ENCODE measurements at regions not wholly inside any gene's neighbourhood (a gene's known extent, or its start where the extent isn't known, plus 50 kb on each side); places are given as distances from the start of the nearest gene placed in this dataset.

DNA sequence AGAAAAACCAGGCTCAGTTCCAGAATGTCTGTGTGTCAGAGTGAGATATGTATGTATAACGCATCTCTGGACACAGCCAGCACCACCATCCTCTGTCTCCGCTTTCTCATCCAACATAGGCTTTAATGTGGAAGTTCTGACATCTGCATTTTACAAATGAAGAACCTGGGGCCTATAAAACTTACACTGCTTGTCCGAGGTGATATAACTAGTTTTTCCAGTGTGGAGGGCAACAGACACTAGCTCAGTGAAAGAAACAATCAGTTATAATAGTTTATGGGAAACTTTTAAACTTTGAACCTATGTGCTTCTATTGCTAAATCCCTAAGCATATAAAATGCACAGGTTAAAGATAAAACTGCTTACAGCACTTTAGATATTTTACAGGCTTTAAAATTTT lies 208.7 kb downstream of the CRPPA start:
- DNase-seq, result no peak

DNA sequence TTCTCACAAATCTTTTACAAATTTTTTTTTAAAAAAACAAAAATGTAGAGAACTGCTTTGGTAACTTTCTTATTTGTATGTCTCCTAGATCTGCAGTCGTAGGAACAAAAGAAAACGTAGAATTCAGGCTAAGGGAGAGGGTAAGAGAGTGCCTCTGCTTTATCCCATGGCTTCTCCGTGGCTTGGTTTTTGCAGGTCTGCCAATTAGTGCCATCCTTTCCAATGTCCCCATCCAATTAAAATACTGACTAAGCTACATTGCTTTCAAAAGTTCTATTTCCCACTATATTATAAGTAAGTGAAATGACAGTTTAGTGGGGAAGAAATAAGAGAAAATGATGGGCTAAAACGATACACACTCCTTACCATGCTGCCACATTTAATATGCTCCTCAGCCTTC lies 209.3 kb downstream of the CRPPA start:
- DNase-seq, result no peak

DNA sequence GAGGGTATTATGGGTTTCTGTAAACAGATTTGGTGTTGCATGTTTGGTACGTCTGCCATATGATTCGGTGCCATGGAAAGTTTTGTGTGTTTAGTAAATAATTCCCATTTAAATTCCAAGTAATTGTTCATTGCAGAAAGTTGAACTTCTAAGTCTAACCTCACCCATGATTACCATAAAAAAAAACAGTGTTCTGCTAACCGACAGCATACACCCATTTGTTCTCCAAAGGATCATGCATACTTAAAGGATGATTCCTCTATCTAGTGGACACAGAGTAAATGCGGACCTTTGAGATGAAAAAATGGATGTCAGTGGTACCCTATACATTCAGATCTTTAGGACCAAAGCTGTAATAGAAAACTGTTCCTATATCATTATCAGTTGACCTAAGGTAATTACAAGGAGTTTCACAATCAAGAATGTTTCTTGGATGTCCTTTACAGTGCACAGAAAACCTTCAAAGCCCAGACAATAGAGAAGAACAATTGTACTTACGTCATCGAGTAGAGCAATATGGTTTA lies 209.9 kb downstream of the CRPPA start:
- no peak for DNase-seq

DNA sequence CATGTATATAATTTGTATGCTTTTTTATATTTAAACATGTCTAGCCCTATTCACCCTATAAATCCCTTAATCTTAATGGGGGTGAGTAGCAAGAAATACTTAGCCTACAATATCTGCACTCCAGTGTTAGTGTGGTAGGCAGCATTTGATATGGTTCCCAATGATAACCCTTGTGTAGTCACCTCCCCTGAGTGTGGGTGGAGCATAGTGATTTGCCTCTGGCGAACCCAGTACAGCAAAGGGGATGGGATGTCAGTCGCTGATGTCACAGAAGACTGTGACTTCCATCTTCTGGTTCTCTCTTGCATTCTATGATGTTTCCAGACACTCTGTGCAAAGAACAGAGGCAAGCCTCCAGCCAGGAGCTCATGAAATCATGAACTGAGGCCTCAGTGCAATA lies 211.2 kb downstream of the CRPPA start:
- DNase-seq, result no peak

DNA sequence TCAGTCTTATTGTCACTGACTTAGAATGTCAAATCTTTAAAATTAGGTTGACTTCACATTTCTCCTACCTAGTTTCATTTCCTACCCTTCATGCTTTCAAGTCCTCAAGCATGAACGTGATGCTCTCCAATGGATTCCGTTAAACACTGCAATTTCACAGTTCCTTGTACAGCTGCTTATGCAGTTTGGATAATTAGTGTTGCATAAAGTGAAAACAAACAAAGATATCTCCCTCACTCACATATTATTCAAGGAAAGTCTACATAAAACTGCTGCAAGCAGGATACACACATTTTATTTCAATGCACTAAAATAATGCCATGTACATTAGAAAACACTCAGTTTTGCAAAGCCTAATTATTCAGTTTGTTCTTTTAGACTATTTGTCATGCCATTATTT lies 214.0 kb downstream of the CRPPA start:
- DNase-seq, result no peak

DNA sequence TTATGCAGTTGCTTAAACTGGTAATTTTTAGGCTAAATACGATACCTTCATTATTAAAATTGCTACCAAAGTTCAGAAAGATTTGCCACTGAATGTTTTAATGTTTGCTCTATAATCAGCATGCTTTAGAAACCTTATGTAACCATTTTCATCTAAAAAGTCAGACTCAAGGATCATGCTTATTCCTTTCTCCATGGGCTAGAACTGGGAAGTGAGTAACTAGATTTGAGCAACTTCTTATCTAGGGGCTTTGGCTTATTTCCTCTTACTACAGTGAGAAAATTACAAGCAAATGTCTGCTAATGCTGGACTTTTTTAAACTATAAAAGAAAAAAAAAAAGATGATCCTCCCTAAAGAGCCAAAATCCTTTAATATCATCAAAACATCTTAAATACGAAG lies 215.9 kb downstream of the CRPPA start:
- no peak for DNase-seq

DNA sequence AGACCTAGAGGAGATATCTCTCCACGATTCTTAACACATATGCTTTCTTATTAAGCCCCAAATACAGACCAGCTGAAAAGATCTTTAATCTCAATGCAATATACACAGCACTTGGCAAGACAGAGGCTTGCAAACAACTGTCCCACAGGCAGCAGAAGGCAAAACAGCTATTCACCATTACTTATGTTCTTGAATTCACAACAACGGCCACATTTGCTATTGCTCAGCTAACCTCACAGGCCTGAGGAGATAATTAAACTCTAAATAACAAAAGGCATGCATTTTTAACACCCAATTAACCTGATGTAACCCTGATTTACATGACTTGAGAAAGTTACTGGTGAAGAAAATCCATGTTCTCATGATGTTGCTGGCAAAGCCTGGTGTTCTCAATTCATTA lies 216.4 kb downstream of the CRPPA start:
- DNase-seq, result no peak

DNA sequence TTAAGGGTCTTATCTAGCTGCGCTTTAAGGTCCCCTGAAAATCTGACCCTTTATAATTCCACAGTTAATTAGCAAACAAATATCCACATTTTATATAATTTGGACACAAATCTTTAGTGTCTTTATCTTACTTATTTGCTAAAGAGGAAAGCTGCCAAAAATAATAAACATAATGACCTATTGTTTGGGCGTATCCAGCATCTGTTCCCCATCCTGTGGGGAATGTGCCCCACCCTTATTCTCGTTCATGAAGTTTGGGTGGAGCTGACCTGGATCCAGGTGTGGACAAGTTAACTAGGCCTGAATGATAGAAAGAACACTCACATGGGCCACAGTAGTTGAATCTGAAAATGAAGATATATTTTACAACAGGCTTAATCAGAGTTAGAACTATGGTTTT lies 218.3 kb downstream of the CRPPA start:
- no peak for DNase-seq

DNA sequence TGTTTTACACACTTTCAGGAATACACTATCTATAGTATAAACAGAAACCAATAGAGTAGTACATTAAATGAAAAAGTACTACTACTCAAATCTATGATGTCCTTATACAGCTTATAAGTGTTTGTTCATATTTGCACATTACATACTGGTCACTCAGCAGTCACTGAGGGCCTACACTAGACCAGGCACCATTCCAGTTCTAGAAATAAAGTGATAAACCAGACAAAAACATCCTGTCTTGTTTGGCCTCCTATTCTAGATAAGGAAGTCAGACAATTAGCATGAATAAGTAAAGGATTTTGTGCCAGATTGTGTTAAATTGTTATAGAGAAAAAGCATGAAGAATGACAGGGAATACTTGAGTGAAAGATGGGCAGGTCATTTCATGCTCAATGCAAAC lies 219.0 kb downstream of the CRPPA start:
- DNase-seq, result no peak

DNA sequence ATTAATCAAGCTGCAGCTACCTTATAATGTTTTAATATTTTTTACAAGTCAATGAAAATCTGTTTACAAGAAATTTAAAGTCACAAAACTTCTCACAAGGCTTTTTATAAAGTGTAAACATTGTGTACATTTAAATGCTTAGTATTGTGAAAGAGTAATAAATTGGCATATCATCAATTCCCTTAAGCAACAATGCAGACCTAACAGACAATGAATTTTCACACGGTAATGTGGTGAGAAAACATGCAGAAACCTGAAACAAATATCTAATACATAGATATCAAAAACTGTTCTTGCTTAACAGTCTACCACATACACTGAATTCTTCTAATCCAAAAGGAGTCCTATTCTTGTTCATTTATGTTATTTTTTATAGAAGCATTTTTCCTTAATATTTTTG lies 220.7 kb downstream of the CRPPA start:
- no peak for DNase-seq

DNA sequence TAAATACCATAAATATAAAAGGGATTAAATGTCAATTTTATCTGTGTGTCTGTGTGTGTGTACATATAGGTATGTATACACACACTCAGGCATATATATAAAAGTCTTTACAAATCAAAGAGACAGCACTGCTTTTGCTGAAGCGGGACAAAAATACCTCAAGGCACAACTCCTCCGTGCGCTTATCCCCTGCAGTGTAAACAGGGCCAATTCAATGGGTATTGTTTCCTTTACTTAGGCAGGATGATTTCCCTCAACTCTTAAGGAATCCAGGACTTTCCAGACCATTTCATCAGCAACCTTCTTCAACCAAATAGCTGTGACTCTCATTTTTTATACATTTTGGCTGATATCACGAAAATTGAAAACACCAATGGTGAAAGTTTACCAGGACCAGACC lies 227.7 kb downstream of the CRPPA start:
- DNase-seq, result no peak

DNA sequence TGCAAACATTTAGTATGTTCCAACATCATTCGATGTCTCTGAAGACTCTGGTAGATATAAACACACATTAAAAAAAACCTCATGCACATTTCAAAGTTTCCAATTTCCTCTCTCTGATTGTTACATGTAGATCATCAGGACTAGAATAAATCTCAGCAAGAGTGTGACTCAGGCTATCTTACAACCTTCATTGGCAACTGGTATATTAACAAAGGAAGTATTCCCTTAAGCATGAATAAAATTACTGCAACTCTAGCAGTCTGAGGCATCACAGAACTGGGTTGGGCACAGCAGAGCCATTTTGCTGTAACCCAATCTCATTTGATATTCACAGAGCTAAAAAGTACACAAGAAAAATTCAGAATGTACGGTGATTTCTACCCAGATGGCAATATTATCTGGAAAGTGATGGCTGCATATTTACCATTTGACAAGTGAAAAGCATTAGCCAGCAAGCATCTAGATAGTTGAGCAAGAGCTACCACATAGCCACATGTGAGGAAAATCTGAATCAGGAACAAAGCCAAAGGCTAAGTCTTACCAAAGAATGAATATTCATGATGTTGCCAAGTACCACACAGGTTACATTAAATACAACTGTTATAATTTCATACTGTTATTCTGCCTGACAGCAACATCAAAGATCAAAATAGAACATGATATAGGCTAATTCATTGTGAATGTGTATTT lies 232.2 kb downstream of the CRPPA start:
- DNase-seq, result no peak

DNA sequence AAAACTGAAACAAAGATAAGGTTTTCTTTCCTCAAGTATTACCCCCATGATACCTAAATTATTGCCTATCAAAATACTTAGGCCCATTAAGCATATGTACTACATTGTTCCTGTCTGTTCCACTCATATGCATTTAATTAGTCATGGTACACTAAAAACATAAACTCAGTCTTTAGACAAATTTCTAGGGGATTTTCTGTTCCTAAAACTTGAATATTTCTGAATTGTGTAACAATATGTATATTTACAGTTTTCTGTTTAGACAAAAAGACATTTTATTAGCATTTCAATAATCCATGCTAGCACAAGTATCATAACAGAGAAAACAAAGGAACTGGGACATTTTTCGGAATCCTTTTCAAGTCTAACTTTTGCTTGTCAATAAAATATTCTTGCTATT lies 234.2 kb downstream of the CRPPA start:
- no peak for DNase-seq

DNA sequence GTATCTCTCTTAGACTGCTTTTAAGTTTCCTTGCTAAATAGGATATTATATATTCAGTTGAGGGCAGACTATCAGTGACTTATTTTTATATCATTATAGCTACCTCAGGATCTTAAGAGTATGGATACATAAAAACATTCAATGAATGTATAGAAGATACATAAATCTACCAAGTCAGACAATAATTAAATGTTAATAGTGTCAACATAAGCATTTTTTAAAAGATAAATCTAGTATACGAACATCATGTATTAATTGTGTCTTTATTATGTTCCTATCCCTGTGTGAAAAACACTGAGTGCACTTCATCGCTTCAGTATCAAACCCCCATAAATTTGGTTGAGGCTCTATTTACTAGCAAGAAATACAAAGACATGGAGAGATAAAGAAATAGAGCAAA lies 242.8 kb downstream of the CRPPA start:
- DNase-seq, result no peak

DNA sequence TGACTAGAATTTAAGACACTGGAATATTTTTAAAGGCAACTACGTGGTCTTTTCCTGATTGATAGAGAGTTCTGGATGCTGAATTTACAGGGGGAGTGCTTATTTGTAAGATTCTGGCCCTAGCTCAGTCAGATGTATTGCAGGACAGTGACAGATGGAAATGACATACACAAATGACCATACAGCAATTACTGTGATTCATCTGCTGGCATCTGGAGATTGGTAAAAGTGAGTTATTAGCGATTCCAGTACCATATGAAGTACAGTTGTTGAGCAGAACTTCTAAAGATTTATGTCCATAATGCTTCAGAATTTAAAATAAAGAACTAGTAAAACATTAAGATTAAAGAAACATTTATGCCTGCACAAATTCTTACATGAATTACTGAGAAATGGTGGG lies 243.2 kb downstream of the CRPPA start:
- no peak for DNase-seq

DNA sequence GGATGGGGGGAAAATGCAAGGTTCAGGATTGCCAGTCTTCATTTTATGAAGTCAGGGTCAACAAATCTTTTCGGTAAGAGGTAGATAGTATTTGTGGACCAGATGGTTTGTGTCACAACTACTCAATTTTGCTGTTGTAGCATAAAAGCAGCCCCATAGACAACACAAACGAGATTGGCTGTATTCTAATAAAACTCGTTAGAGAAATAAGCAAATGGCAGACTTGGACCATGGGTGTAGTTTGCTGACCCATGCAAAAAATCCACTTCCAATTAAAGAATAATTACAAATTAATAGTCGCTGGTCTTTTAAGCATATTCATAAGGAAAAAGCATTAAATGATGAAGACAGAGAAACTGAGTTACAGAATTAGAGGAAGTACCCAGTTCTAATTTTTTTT lies 247.1 kb downstream of the CRPPA start:
- no peak for DNase-seq

DNA sequence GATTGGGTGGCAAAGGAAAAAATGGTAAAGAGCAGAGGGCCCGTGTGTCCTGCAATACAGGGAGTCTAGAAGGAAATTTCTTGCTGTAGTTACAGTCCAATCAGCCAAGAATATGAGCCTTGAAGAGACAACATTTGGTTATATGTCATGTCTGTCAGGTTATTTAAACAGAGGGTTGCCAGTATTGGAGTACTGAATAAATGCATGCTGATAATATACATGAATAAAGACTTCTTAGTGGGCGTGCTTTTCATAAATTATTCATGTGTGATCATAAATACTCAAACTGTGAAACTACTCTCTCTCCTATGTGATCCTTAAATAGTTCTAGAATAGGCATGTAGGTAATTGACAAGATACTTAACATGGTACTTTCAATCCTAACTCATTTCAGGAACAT lies 249.0 kb downstream of the CRPPA start:
- DNase-seq, result no peak

DNA sequence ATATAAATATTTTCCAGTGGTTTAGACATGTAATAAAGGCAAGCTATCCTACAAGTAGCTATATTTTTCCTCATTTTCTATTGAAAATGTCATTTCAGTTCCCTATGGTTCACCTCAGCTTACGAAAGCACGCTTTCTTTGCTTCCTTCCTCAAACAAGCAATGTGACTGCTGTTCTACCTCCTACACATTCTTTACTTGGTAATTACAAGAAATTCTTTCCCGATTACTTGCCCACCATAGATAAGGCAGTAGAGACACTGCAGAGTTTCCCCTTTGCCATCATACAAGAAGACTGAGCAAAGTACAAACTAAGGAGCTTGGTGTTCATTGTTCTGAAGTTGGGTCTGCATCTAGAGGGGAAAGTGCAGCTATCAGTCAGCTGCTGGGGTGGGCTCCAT lies 249.4 kb downstream of the CRPPA start:
- DNase-seq, result no peak

DNA sequence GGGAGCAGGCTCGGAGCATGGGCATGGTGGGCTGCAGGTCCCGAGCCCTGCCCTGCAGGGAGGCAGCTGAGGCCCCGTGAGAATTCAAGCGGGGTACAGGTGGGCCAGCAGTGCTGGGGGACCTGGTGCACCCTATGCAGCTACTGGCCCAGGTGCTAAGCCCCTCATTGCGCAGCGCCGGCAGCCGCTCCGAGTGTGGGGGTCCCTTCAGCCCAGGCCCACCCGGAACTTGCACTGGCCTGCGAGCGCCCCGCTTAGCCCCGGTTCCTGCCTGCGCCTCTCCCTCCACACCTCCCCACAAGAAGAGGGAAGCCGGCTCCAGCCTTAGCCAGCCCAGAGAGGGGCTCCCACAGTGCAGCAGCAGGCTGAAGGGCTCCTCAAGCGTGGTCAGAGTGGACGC lies 250.7 kb downstream of the CRPPA start:
- no peak for DNase-seq

DNA sequence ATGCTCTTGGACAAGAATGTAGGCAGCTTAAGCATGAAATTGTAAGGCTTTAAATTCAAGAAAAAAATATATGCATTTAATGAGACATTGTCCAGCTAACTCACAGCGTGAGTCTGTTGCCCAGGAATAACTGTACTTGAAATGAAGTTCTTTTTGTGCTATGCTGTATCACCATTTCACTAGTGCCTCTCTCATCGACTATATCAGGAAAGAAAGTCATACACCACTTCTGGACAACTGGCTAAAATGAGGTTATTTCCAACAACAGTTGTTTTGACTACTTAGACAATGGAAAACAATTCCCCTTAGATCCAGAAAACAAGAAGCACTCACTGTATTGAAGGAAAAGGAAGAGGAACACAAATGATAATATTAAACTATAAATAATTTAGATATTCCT lies 251.8 kb downstream of the CRPPA start:
- DNase-seq, result no peak

DNA sequence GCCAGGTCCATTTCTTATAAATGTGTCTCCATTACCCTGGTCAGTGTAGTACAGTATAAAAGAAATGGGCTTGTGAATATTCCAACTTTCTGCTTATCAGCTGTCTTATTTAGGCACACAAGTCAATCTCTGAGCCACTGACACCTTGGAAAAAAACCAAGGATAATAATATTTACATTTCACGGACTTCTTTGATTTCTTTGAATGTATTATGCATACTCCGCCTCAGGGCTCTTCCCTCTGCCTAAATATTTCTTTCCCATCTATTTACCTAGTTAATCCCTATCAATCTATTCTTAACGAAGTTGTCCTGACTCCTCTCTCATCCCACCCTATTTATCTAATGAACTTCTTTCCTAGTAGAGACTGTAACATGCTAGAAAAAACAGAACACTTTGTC lies 253.8 kb downstream of the CRPPA start:
- no peak for DNase-seq

DNA sequence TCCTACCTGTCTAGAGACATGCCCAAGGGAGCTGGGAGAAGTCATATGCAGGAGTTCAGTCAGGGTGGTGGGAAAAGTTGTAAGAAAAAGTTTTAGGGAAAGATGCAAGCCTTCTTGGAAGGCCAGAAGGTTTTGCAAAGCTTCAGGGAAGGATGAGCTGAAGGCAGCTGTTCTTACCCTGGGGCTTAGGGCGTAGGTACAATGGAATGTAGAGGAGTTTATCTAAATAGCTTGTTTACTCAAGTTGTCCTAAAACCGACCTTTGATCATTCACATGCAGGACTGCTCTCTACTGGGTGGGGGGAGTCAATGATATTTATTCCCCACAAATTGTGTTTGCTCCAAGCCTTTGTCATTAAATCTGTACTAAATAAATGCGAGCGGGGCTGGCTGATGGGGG lies 277.0 kb downstream of the CRPPA start:
- no peak for DNase-seq

DNA sequence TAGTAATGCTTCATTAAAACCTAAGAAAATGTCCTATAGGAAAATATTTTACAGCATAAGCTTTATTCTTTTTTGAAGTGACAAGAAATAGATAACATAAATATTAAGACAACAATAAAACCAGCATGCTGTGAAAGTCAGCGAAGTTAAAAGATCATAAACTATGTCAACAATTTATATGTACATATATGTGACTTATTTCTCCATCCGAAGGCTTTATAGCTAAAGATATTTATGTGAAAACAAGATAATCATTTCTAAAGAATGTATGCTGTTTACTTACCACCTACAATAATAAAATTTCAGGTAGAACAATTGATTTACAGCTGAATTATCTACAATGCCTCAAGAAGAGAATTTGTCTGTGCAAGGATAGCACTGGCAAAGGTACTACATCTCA lies 283.4 kb downstream of the CRPPA start:
- DNase-seq, result no peak

DNA sequence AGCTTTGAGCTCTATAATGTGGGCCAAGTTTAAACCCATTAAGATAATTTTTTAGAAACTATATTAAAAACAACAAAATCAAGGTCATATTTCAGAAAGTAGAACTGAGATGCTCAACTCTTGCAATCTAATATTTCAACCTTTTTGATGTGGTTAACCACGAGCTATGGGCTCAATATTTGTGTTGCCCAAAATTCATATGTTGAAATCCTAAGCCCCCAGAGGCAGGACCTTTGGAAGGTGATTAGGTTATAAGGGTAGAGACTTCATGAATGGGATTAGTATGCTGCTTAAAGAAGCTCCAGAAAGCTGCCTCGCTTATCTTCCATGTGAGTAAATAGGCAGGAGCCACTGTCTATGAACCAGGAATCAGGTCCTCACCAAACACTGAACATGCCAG lies 284.4 kb downstream of the CRPPA start:
- DNase-seq, result no peak

DNA sequence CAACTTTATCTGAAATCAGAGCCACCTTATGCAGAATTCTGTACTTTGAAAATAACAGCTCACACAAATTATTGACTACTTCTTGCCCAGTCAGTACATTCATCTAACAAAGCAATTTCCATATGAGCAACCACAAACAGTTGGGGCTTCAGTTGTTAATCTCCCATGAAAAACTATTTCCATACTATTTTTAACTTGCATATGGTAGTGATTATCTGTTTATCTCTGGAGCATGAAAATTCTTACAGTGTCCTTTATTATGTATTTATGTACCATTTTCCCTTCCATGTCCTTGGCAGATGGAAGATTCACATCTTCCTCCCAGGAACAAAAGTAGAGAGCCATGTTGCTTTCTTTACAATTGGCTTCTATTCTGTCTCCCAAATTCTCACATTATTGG lies 285.7 kb downstream of the CRPPA start:
- no peak for DNase-seq
